ENCODE measurements at regions not wholly inside any gene's neighbourhood (a gene's known extent, or its start where the extent isn't known, plus 50 kb on each side); places are given as distances from the start of the nearest gene placed in this dataset.

DNA sequence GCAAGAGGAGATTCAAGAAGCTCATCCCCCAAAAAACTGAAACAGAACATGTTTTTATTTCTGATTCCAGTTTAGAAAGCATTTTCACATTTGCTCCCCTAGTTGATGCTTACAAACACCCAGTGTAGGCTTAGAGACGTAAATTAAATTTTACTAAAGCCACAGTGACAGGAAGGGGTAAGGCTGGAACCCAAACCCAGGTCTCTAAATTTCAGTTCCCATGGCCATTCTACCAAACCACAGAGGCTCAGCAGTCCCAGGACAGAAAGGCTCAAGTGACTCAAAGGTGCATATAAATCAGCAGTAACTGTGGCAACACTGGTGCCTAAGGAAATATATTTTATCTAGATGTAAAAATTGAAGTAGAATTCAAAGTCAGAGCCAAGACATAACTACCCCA is 128.7 kb downstream of the CEP120 start:
- DNase-seq: no peak
- intact Hi-C loops (cut with micrococcal nuclease): no loop called here
- H3K27ac ChIP-seq (replicated peaks): no peak overlapping the region
- H3K9me3 ChIP-seq (replicated peaks): peaks cover 5% of the 10 kb centered on the region
- no peaks in the 10 kb centered on the region for H3K36me3 ChIP-seq
- TF ChIP-seq, protein P1, sequence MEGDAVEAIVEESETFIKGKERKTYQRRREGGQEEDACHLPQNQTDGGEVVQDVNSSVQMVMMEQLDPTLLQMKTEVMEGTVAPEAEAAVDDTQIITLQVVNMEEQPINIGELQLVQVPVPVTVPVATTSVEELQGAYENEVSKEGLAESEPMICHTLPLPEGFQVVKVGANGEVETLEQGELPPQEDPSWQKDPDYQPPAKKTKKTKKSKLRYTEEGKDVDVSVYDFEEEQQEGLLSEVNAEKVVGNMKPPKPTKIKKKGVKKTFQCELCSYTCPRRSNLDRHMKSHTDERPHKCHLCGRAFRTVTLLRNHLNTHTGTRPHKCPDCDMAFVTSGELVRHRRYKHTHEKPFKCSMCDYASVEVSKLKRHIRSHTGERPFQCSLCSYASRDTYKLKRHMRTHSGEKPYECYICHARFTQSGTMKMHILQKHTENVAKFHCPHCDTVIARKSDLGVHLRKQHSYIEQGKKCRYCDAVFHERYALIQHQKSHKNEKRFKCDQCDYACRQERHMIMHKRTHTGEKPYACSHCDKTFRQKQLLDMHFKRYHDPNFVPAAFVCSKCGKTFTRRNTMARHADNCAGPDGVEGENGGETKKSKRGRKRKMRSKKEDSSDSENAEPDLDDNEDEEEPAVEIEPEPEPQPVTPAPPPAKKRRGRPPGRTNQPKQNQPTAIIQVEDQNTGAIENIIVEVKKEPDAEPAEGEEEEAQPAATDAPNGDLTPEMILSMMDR (IDR thresholded peaks at IDR 0.05; ENCODE audit: borderline replicate concordance): no peak
- no peaks in the 10 kb centered on the region for H3K27me3 ChIP-seq (ENCODE audit: low read depth)
- H3K4me3 ChIP-seq: no peak overlapping the region
- H3K4me1 ChIP-seq: no peaks in the 10 kb centered on the region

DNA sequence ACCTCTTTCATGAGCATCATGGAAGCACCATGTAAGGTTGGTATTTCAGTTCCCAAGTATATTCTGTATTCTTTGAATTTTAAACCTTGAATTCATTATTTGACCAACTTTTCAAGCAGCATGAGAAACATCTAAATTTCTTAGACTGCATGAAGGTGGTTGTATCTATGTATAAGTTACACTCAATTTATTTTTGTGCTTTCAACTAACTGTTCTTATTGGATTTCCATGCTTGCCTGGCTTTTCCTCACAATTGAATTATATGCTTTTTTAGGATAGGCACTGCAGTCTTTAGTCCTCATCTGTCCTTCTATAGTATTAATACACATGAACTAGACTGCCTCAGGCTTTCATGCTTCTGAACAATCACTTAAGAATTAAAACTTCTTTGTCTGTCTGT is 134.0 kb downstream of the CEP120 start:
- no peak overlapping the region for H3K27ac ChIP-seq (replicated peaks)
- no peaks in the 10 kb centered on the region for H3K4me1 ChIP-seq
- H3K4me3 ChIP-seq: no peak overlapping the region
- peaks cover 10% of the 10 kb centered on the region for H3K9me3 ChIP-seq (replicated peaks)
- H3K27me3 ChIP-seq (ENCODE audit: low read depth): peaks cover 37% of the 10 kb centered on the region
- TF ChIP-seq, protein P1 (IDR thresholded peaks at IDR 0.05; ENCODE audit: borderline replicate concordance): no peak
- intact Hi-C loops (cut with micrococcal nuclease): no loop called here
- DNase-seq: no peak
- no peaks in the 10 kb centered on the region for H3K36me3 ChIP-seq

GRCh38 chr5:123287881-123288280 is 135.3 kb downstream of the CEP120 start:
- Histone ChIP-seq H3K9me3 (replicated peaks) (peaks cover 10% of the 10 kb centered on the region), H3K27me3 (ENCODE audit: low read depth) (peaks cover 51% of the 10 kb centered on the region), H3K36me3 (no peaks in the 10 kb centered on the region), H3K4me3 (no peak overlapping the region), H3K4me1 (no peaks in the 10 kb centered on the region), H3K27ac (replicated peaks) (no peak overlapping the region)
- TF ChIP-seq, protein P1 (IDR thresholded peaks at IDR 0.05; ENCODE audit: borderline replicate concordance): no peak
- no peak for DNase-seq
- intact Hi-C loops (cut with micrococcal nuclease): no loop called here

- no peak overlapping the region for H3K27ac ChIP-seq (replicated peaks)
- TF ChIP-seq, protein P1 (IDR thresholded peaks at IDR 0.05; ENCODE audit: borderline replicate concordance): no peak
Observed at GRCh38 chr5:123286891-123287290, 136.3 kb downstream of the CEP120 start.

GRCh38 chr5:123285122-123286023 is 137.8 kb downstream of the CEP120 start:
- TF ChIP-seq, protein P1 (IDR thresholded peaks at IDR 0.05; ENCODE audit: borderline replicate concordance): no peak
- peaks cover 67% of the 10 kb centered on the region for H3K27me3 ChIP-seq (ENCODE audit: low read depth)
- no peaks in the 10 kb centered on the region for H3K4me1 ChIP-seq
- peak overlapping the region; percentile 52 for H3K4me3 ChIP-seq
- H3K9me3 ChIP-seq (replicated peaks): peaks cover 10% of the 10 kb centered on the region
- DNase-seq: no peak
- H3K36me3 ChIP-seq: no peaks in the 10 kb centered on the region
- no peak overlapping the region for H3K27ac ChIP-seq (replicated peaks)
- intact Hi-C loops (cut with micrococcal nuclease): no loop called here

More at GRCh38 chr5:123286891-123287290, 136.3 kb downstream of the CEP120 start:
- Histone ChIP-seq H3K36me3 (no peaks in the 10 kb centered on the region), H3K4me1 (no peaks in the 10 kb centered on the region), H3K9me3 (replicated peaks) (peaks cover 10% of the 10 kb centered on the region), H3K4me3 (no peak overlapping the region), H3K27me3 (ENCODE audit: low read depth) (peaks cover 57% of the 10 kb centered on the region)
- intact Hi-C loops (cut with micrococcal nuclease): no loop called here
- DNase-seq: no peak

All from left ventricle myocardium inferior (tissue), 1 donor.